K562 (cell line): ENCODE measurements at regions not wholly inside any gene's neighbourhood (a gene's known extent, or its start where the extent isn't known, plus 50 kb on each side); places are given as distances from the start of the nearest gene placed in this dataset.

Experiments
- ATAC-seq: fragments of 200-7000 bp; cut with Tn5 transposase; 3 replicates; pipeline ENCODE4 v1.9.1; 2020; ENCODE audit warnings: moderate library complexity
- BruUV-seq: library from RNA; stranded (reverse); fragments of 400-500 nt; replicated peaks from 2 replicates; lab custom pipeline; 2021; lab: Mats Ljungman, UMichigan
- CTCF ChIA-PET: fragments of 300-600 bp; formaldehyde crosslinking; extraction: SDS; loops from one replicate; lab custom pipeline; 2021; ENCODE audit warnings: low intra/inter-chr PET ratio; lab: Yijun Ruan, JAX
- POLR2A ChIA-PET: fragments of 300-600, 350-650 bp; sonication (Branson Sonifier 250); formaldehyde crosslinking; extraction: SDS; loops from one replicate; lab custom pipeline; 2021; ENCODE audit warnings: antibody characterized with exemption, inconsistent platforms; lab: Yijun Ruan, JAX
- DNase-seq, 4 experiments: peaks; one replicate each; pipeline versions ENCODE4 v3.0.0 to v3.0.0-alpha.2; 2011 to 2018; ENCODE audit warnings: low spot score in 3 of 4, mixed read lengths in 3 of 4; ENCODE audit errors: extremely low read depth in 1 of 4
- FAIRE-seq: peaks from 2 replicates; lab custom pipeline; 2011; peaks lifted over from hg19 to GRCh38; lab: Jason Lieb, UNC
- H2AFZ ChIP-seq: 2 replicates; pipeline ENCODE4 v1.6.0; 2011; ENCODE audit warnings: low read depth, low read length, control low read depth, inconsistent platforms
- H3K27ac ChIP-seq: fragments of 200-600 bp; 3 replicates; pipeline ENCODE4 v1.8.0; 2011; ENCODE audit warnings: low read depth, mild to moderate bottlenecking, control low read depth, inconsistent platforms, low read length, moderate library complexity, mixed read lengths; ENCODE audit errors: extremely low read depth
- H3K27me3 ChIP-seq, 2 experiments: fragments of 300-600 bp in 1 of 2; 2 replicates in 1 of 2; 3 replicates in 1 of 2; pipeline versions ENCODE4 v1.6.0 to v1.8.0; 2011; ENCODE audit warnings: inconsistent platforms in 2 of 2, low read length in 2 of 2, mild to moderate bottlenecking in 1 of 2, mixed read lengths in 1 of 2, moderate library complexity in 1 of 2; ENCODE audit not compliant: control insufficient read depth in 2 of 2, insufficient read depth in 2 of 2
- H3K36me3 ChIP-seq: fragments of 300-600 bp; 3 replicates; pipeline ENCODE4 v1.8.0; 2011; ENCODE audit warnings: mild to moderate bottlenecking, low read length, inconsistent platforms; ENCODE audit not compliant: control insufficient read depth, insufficient read depth
- H3K4me1 ChIP-seq, 2 experiments: fragments of 200-600 bp in 1 of 2; replicated peaks in 1 of 2; 2 replicates in 1 of 2; 3 replicates in 1 of 2; pipeline versions ENCODE4 v1.5.1 to v1.8.0; 2011; ENCODE audit warnings: inconsistent platforms in 2 of 2, low read length in 2 of 2, mild to moderate bottlenecking in 1 of 2, mixed read lengths in 1 of 2, moderate library complexity in 1 of 2; ENCODE audit not compliant: control insufficient read depth in 2 of 2, insufficient read depth in 2 of 2
- H3K4me2 ChIP-seq: 2 replicates; pipeline ENCODE4 v1.6.1; 2011; ENCODE audit warnings: low read length, control low read depth, inconsistent platforms, mixed read lengths; ENCODE audit not compliant: insufficient read depth
- H3K4me3 ChIP-seq: fragments of 200-600 bp; sonication (generic), shearing (Covaris generic); 2 replicates; pipeline ENCODE4 v1.5.1; 2016; ENCODE audit warnings: control low read depth, inconsistent platforms
- H3K79me2 ChIP-seq: fragments of 200-600 bp; 3 replicates; pipeline ENCODE4 v1.8.0; 2011; ENCODE audit warnings: low read length, inconsistent platforms; ENCODE audit not compliant: control insufficient read depth, insufficient read depth
- H3K9ac ChIP-seq, 2 experiments: 2 replicates each; pipeline versions ENCODE4 v1.6.0 to v1.6.1; 2011; ENCODE audit warnings: low read depth in 2 of 2, low read length in 2 of 2, control low read depth in 1 of 2, inconsistent platforms in 1 of 2, mild to moderate bottlenecking in 1 of 2, mixed read lengths in 1 of 2; ENCODE audit not compliant: insufficient read depth in 1 of 2
- H3K9me1 ChIP-seq: one replicate; pipeline ENCODE4 v1.6.0; 2011; ENCODE audit warnings: inconsistent platforms, mild to moderate bottlenecking, low read length, moderate library complexity; ENCODE audit not compliant: control insufficient read depth, insufficient read depth
- H3K9me3 ChIP-seq: replicated peaks from 2 replicates; pipeline ENCODE4 v1.5.1; 2011; ENCODE audit warnings: low read depth, low read length, inconsistent platforms; ENCODE audit not compliant: control insufficient read depth, insufficient read depth
- H4K20me1 ChIP-seq: replicated peaks from 2 replicates; pipeline ENCODE4 v1.6.1; 2011; ENCODE audit warnings: low read length, inconsistent platforms, mixed read lengths; ENCODE audit not compliant: control insufficient read depth, insufficient read depth
- C11orf30 ChIP-seq: fragments of 450-650 bp; IDR thresholded peaks from 2 replicates; pipeline ENCODE4 v1.6.1; 2016; ENCODE audit warnings: low read depth, mild to moderate bottlenecking
- CC2D1A ChIP-seq: fragments of 450-650 bp; IDR thresholded peaks from 2 replicates; pipeline ENCODE4 v1.6.1; 2017; ENCODE audit warnings: mild to moderate bottlenecking
- JUNB ChIP-seq: fragments of 450-650 bp; formaldehyde crosslinking; conservative IDR thresholded peaks from 2 replicates; pipeline ENCODE4 v1.4.0; 2020; ENCODE audit warnings: mild to moderate bottlenecking
- LEF1 ChIP-seq: fragments of 450-650 bp; IDR thresholded peaks from 2 replicates; pipeline ENCODE4 v1.6.1; 2016; ENCODE audit warnings: mild to moderate bottlenecking
- NR1H2 ChIP-seq: sonication (generic); formaldehyde crosslinking; IDR thresholded peaks from 2 replicates; pipeline ENCODE4 v1.4.0; 2020; ENCODE audit warnings: mild to moderate bottlenecking, missing genetic modification reagents
- RFX7 ChIP-seq: fragments of 250-450 bp; sonication (Bioruptor Pico); IDR thresholded peaks from 2 replicates; pipeline ENCODE4 v1.5.1; 2021; ENCODE audit warnings: mild to moderate bottlenecking
- SAP30 ChIP-seq: fragments of 200-600 bp; sonication (generic); IDR thresholded peaks from 2 replicates; pipeline ENCODE4 v1.6.1; 2012; ENCODE audit warnings: borderline replicate concordance, low read depth, mild to moderate bottlenecking, moderate library complexity, low read length, control low read depth, inconsistent platforms; ENCODE audit not compliant: insufficient read depth, poor library complexity, severe bottlenecking
- ZNF224 ChIP-seq: sonication (generic); formaldehyde crosslinking; IDR thresholded peaks from 2 replicates; pipeline ENCODE4 v1.8.0; 2022; ENCODE audit warnings: mild to moderate bottlenecking, missing genetic modification reagents
- ZNF23 ChIP-seq: fragments of 250-450 bp; sonication (Bioruptor Pico); IDR thresholded peaks from 2 replicates; pipeline ENCODE4 v1.4.0; 2020; ENCODE audit warnings: mild to moderate bottlenecking
- ZNF282 ChIP-seq: sonication (generic); formaldehyde crosslinking; IDR thresholded peaks from 2 replicates; pipeline ENCODE4 v1.8.1; 2023; ENCODE audit warnings: missing genetic modification reagents
- WGBS: fragments of 100-300 bp; shearing (Covaris generic); methylation state at CpG from one replicate; pipeline ENCODE4 v1.1.6; 2016; ENCODE audit warnings: low coverage, mixed read lengths; ENCODE audit not compliant: insufficient coverage; ENCODE audit errors: missing lambda C conversion rate; 5-methylcytosine and 5-hydroxymethylcytosine counted together
- in situ Hi-C: fragments of 300-500 bp; cut with MboI; formaldehyde crosslinking; loops from 4 replicates; pipeline ENCODE4 v1.15.0; 2018; ENCODE audit warnings: inconsistent platforms, mixed read lengths
- intact Hi-C: fragments of 100-400 bp; cut with micrococcal nuclease; formaldehyde crosslinking; loops from 2 replicates; pipeline ENCODE4 v1.14.2; 2022

- no peaks in the 10 kb centered on the region for H3K36me3 ChIP-seq
- ATAC-seq (no peak), FAIRE-seq (no peak), DNase-seq (no peak)
- POLR2A ChIA-PET = no interaction called here
- no peaks in the 10 kb centered on the region for H3K4me1 ChIP-seq
- no peak overlapping the region for H3K9ac ChIP-seq
- no peaks in the 10 kb centered on the region for H3K9me1 ChIP-seq
- TF ChIP-seq ZNF224 (CRISPR knock-in tag) = no peak
- no peak for TF ChIP-seq LEF1
- TF ChIP-seq CC2D1A = no peak
- TF ChIP-seq C11orf30 = no peak
- no peak for TF ChIP-seq JUNB (CRISPR knock-in tag)
- TF ChIP-seq ZNF282 (CRISPR knock-in tag) = no peak
- CTCF ChIA-PET = no interaction called here
- H3K4me3 ChIP-seq = no peak overlapping the region
- 0% methylated on average over 1 of the region's 1 CpG for WGBS
- H3K27ac ChIP-seq = no peak overlapping the region
- intact Hi-C loops = no loop called here
- H3K27me3 ChIP-seq = no peaks in the 10 kb centered on the region
- no peaks in the 10 kb centered on the region for H4K20me1 ChIP-seq
- BruUV-seq = no TSS peak
- H3K4me2 ChIP-seq = no peak overlapping the region
- in situ Hi-C loops = no loop called here
- no peak overlapping the region for H2AFZ ChIP-seq
- no peaks in the 10 kb centered on the region for H3K9me3 ChIP-seq
- no peaks in the 10 kb centered on the region for H3K79me2 ChIP-seq
Observed at GRCh38 chr11:81602508-81602907, 1131.2 kb downstream of the FAM181B start.

- CTCF ChIA-PET = no interaction called here
- H3K4me1 ChIP-seq = no peaks in the 10 kb centered on the region
- H3K36me3 ChIP-seq = no peaks in the 10 kb centered on the region
- H3K9ac ChIP-seq = no peak overlapping the region
- DNase-seq (no peak), ATAC-seq (no peak), FAIRE-seq (no peak)
- H4K20me1 ChIP-seq = no peaks in the 10 kb centered on the region
- intact Hi-C loops (no loop called here), in situ Hi-C loops (no loop called here)
- no peaks in the 10 kb centered on the region for H3K9me1 ChIP-seq
- H3K4me3 ChIP-seq = no peak overlapping the region
- H3K27me3 ChIP-seq = no peaks in the 10 kb centered on the region
- TF ChIP-seq SAP30 = no peak
- TF ChIP-seq RFX7 (CRISPR knock-in tag) = no peak
- TF ChIP-seq ZNF23 (CRISPR knock-in tag) = no peak
- TF ChIP-seq NR1H2 = no peak
- TF ChIP-seq, all 486 proteins: peak for 0
- Histone ChIP-seq H3K27ac (no peak overlapping the region), H3K79me2 (no peaks in the 10 kb centered on the region), H3K9me3 (no peaks in the 10 kb centered on the region), H3K4me2 (no peak overlapping the region), H2AFZ (no peak overlapping the region)
- 0% methylated on average over 2 of the region's 2 CpGs for WGBS
- POLR2A ChIA-PET = no interaction called here
- no TSS peak for BruUV-seq
Observed at GRCh38 chr11:81596704-81597103, 1137.0 kb downstream of the FAM181B start.
